Activated CD8-positive, alpha-beta memory T cell treated with anti-CD3 and anti-CD28 coated beads, Interleukin-2, amount 50 U/mL, for 4 hours (primary cell): ENCODE measurements at regions not wholly inside any gene's neighbourhood (a gene's known extent, or its start where the extent isn't known, plus 50 kb on each side); places are given as distances from the start of the nearest gene placed in this dataset.

ENCODE experiments used
- DNase-seq: peaks from one replicate; pipeline ENCODE4 v3.0.0-alpha.2; 2020

- DNase-seq, result peak; percentile 65
Measured at GRCh38 chr12:124391340-124392261, 96.7 kb downstream of the RFLNA start.

GRCh38 chr12:124390442-124391097, 95.7 kb downstream of the RFLNA start:
- no peak for DNase-seq

- DNase-seq, result no peak
Measured at GRCh38 chr12:124389725-124390441, 95.0 kb downstream of the RFLNA start.

- DNase-seq, result peak; percentile 72
Measured at GRCh38 chr12:124389138-124389724, 94.3 kb downstream of the RFLNA start.

- DNase-seq, result peak; percentile 44
Measured at GRCh38 chr12:124388679-124389137, 93.8 kb downstream of the RFLNA start.

GRCh38 chr12:124388038-124388671, 93.3 kb downstream of the RFLNA start:
- no peak for DNase-seq

- DNase-seq, result no peak
Measured at GRCh38 chr12:124387528-124387911, 92.6 kb downstream of the RFLNA start.

GRCh38 chr12:124386661-124387527, 92.0 kb downstream of the RFLNA start:
- no peak for DNase-seq

- DNase-seq, result no peak
Measured at GRCh38 chr12:124386059-124386458, 91.2 kb downstream of the RFLNA start.

- no peak for DNase-seq
Measured at GRCh38 chr12:124385219-124385969, 90.5 kb downstream of the RFLNA start.

- DNase-seq, result no peak
Measured at GRCh38 chr12:124384299-124384894, 89.5 kb downstream of the RFLNA start.

- DNase-seq, result no peak
Measured at GRCh38 chr12:124383028-124383427, 88.1 kb downstream of the RFLNA start.

GRCh38 chr12:124381456-124382296, 86.8 kb downstream of the RFLNA start:
- DNase-seq, result no peak

- DNase-seq, result no peak
Measured at GRCh38 chr12:124380796-124381455, 86.0 kb downstream of the RFLNA start.

GRCh38 chr12:124379938-124380754, 85.3 kb downstream of the RFLNA start:
- DNase-seq, result no peak

GRCh38 chr12:124379379-124379937, 84.6 kb downstream of the RFLNA start:
- DNase-seq, result no peak

- DNase-seq, result no peak
Measured at GRCh38 chr12:124378926-124379325, 84.0 kb downstream of the RFLNA start.
